Uterus (tissue), 3 donors: ENCODE measurements at regions not wholly inside any gene's neighbourhood (a gene's known extent, or its start where the extent isn't known, plus 50 kb on each side); places are given as distances from the start of the nearest gene placed in this dataset.

Experiments used
- DNase-seq, 2 donors: peaks; one replicate each; pipeline ENCODE4 v3.0.0-alpha.2; 2019 to 2020
- H3K27ac ChIP-seq, 2 donors: fragments of 200-600 bp; sonication (generic); 1 replicate in 1 of 2; 2 replicates in 1 of 2; pipeline ENCODE4 v1.5.1; 2016 to 2018
- H3K27me3 ChIP-seq, 2 donors: fragments of 200-600 bp; sonication (generic); one replicate each; pipeline ENCODE4 v1.5.1; 2018 to 2019; ENCODE audit warnings: control low read depth in 1 of 2
- H3K36me3 ChIP-seq, 2 donors: fragments of 200-600 bp; sonication (generic); one replicate each; pipeline ENCODE4 v1.5.1; 2019; ENCODE audit warnings: control low read depth in 1 of 2
- H3K4me1 ChIP-seq, 2 donors: fragments of 200-600 bp; sonication (generic); one replicate each; pipeline ENCODE4 v1.5.1; 2018 to 2019; ENCODE audit warnings: control low read depth in 1 of 2
- H3K4me3 ChIP-seq, 2 donors: fragments of 200-600 bp; sonication (generic); 1 replicate in 1 of 2; 2 replicates in 1 of 2; pipeline ENCODE4 v1.5.1; 2018 to 2019; ENCODE audit warnings: mild to moderate bottlenecking in 1 of 2
- H3K9me3 ChIP-seq, 2 donors: fragments of 200-600 bp; sonication (generic); one replicate each; pipeline ENCODE4 v1.5.1; 2019; ENCODE audit warnings: control low read depth in 1 of 2
- POLR2A ChIP-seq, 2 donors: fragments of 450-650 bp; IDR thresholded peaks; one replicate each; pipeline ENCODE4 v1.6.1; 2016; ENCODE audit warnings: antibody characterized with exemption in 2 of 2, mild to moderate bottlenecking in 1 of 2, moderate library complexity in 1 of 2
- intact Hi-C: fragments of 100-400 bp; cut with DNase I; formaldehyde crosslinking; loops from one replicate; pipeline ENCODE4 v1.15.1; 2023; ENCODE audit warnings: low total_unique reads
- TF ChIP-seq, protein P1 (sequence below), 4 experiments: fragments of 200-600 bp in 2 of 4; fragments of 450-650 bp in 2 of 4; sonication (generic) in 2 of 4; IDR thresholded peaks; one replicate each; pipeline ENCODE4 v1.5.1; 2016 to 2019; ENCODE audit warnings: antibody characterized with exemption in 4 of 4, mild to moderate bottlenecking in 2 of 4, moderate library complexity in 1 of 4
- donor health status: DM: yes; HTN: yes; CAD: no.

DNA sequence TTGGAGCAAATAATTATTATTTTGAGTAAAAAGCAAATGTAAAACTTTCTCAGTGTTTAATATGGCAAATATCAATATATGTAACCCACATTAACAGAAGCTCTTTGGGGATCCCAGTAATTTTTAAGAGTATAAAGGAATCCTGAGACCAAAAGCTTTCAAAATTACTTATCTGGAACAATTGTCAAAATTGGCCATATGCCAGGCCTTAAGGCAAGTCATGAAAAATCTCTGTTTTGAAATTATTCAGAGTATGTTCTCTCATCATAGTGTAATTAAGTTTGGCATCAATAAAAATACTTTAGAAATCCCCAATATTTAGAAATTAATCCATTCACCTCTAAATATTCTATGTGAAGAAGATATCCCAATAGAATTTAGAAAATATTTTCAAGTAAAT is 225.3 kb upstream of the ARL4C start:
- DNase-seq, result no peak

DNA sequence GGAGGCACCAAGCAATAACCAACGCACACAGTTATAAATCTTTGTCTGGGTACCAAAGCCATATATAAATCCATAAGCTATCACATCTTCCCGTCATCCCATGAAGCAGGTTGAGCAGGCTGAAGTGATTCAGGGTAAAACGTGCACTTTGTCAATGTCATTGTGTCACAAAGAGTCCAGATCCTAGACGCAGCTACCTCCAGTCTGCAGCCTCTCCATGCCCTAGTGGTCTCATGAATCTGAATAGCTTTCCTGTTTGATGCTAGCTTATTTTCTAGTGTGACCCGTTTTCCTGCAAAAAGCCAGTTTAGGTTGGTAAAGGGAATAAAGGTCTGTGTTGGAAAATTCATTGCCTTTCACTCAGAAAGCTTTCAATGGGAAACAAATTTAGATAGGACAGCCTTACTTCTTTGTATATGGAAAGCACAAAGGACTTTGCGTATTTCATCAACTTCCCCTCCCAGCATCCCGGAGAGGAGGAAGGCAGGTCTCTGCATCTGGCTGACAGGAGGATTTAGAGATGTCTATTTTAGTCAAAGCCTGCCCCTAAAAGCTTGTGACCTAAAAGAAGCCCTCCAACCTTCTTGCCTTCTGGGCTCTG is 222.3 kb upstream of the ARL4C start:
- Histone ChIP-seq H3K27me3 (no peaks in the 10 kb centered on the region), H3K36me3 (no peaks in the 10 kb centered on the region), H3K27ac (no peak overlapping the region), H3K9me3 (no peaks in the 10 kb centered on the region), H3K4me1 (no peaks in the 10 kb centered on the region), H3K4me3 (no peak overlapping the region)
- DNase-seq, result no peak
- TF ChIP-seq, protein P1, sequence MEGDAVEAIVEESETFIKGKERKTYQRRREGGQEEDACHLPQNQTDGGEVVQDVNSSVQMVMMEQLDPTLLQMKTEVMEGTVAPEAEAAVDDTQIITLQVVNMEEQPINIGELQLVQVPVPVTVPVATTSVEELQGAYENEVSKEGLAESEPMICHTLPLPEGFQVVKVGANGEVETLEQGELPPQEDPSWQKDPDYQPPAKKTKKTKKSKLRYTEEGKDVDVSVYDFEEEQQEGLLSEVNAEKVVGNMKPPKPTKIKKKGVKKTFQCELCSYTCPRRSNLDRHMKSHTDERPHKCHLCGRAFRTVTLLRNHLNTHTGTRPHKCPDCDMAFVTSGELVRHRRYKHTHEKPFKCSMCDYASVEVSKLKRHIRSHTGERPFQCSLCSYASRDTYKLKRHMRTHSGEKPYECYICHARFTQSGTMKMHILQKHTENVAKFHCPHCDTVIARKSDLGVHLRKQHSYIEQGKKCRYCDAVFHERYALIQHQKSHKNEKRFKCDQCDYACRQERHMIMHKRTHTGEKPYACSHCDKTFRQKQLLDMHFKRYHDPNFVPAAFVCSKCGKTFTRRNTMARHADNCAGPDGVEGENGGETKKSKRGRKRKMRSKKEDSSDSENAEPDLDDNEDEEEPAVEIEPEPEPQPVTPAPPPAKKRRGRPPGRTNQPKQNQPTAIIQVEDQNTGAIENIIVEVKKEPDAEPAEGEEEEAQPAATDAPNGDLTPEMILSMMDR (IDR thresholded peaks at IDR 0.05), result no peak
- TF ChIP-seq POLR2A (IDR thresholded peaks at IDR 0.05), result no peak
- intact Hi-C loops, result no loop called here

More for the DNA sequence above, 225.3 kb upstream of the ARL4C start:
- TF ChIP-seq, protein P1 (IDR thresholded peaks at IDR 0.05), result no peak
- no peak for TF ChIP-seq POLR2A (IDR thresholded peaks at IDR 0.05)
- Histone ChIP-seq H3K27me3 (no peaks in the 10 kb centered on the region), H3K4me1 (no peaks in the 10 kb centered on the region), H3K27ac (no peak overlapping the region), H3K9me3 (no peaks in the 10 kb centered on the region), H3K36me3 (no peaks in the 10 kb centered on the region), H3K4me3 (no peak overlapping the region)
- intact Hi-C loops, result no loop called here

DNA sequence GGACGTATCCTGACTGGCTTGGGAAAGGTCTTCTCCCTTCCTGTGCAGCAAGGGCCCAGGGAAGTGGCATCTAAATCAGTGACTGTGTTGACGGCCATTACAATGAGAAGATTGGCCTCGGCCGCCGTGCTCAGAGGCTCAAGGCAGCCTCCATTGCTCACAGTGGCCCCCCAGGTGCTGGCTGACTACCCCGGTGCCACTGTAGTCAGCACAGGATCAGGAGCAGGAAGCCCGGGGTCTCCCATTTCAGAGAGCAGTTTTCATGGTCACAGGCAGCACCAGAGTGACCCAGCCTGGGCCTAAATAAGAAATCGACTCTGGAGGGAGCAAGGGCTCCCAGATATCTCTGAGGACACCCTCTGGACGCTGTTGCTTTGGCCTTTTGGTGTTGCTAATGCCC is 219.4 kb upstream of the ARL4C start:
- no peaks in the 10 kb centered on the region for H3K36me3 ChIP-seq
- no peaks in the 10 kb centered on the region for H3K4me1 ChIP-seq
- H3K4me3 ChIP-seq, result no peak overlapping the region
- DNase-seq, result no peak
- H3K27me3 ChIP-seq, result no peaks in the 10 kb centered on the region
- intact Hi-C loops, result no loop called here
- H3K9me3 ChIP-seq, result no peaks in the 10 kb centered on the region
- TF ChIP-seq, protein P1 (IDR thresholded peaks at IDR 0.05), result no peak
- TF ChIP-seq POLR2A (IDR thresholded peaks at IDR 0.05), result no peak
- no peak overlapping the region for H3K27ac ChIP-seq

DNA sequence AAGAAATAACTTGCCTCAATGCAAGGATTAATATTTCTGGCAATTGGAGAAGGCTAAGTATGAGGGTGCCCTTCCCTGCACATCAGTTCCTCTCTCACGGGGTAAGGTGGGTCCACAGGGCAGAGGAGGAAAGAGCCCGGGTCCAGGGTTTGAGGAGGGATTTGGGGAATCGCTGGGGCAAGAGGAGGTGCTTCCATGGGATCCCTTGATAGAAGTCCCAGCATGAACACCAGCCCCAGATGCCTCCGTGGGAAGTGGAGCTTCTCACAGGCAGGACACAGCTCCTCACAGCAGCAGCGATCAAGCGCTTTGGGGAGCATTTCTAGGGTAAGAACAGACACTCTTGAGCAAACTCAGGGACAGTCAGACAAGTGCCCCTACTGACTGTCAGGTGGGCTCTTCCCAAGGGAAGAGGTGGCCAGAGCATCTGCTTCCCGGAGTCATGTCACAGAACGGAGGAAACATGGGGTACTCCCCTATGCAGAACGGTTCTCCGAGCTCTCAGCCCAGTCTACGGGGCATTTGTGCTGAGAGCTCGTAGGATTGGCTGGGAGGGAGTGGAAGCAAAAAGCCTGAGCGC is 218.9 kb upstream of the ARL4C start:
- H3K4me3 ChIP-seq, result no peak overlapping the region
- DNase-seq, result no peak
- H3K27ac ChIP-seq, result no peak overlapping the region
- intact Hi-C loops, result no loop called here
- H3K9me3 ChIP-seq, result no peaks in the 10 kb centered on the region
- H3K27me3 ChIP-seq, result no peaks in the 10 kb centered on the region
- no peaks in the 10 kb centered on the region for H3K4me1 ChIP-seq
- no peak for TF ChIP-seq POLR2A (IDR thresholded peaks at IDR 0.05)
- TF ChIP-seq, protein P1 (IDR thresholded peaks at IDR 0.05), result no peak
- no peaks in the 10 kb centered on the region for H3K36me3 ChIP-seq

DNA sequence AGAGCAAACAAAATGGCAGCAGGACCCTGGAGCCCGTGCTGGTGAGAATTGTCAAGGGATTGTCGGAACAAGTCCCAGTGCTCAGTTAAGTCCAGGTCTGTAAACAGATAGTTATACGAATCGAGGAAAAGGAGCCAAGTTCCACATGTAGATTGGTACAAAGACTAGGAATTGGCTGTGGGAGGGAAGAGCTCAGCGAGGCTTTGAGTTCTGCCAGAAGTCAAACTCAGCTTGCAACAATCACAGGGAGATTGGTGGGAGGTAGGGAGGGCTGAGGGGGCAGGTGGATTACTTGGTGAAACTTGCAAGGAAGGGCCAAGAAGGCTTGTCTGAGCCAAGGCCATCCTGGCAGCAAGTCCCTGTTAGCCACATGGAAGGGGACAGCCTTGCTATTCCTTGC is 217.8 kb upstream of the ARL4C start:
- Histone ChIP-seq H3K9me3 (no peaks in the 10 kb centered on the region), H3K4me1 (no peaks in the 10 kb centered on the region), H3K4me3 (no peak overlapping the region), H3K27ac (no peak overlapping the region), H3K27me3 (no peaks in the 10 kb centered on the region), H3K36me3 (no peaks in the 10 kb centered on the region)
- intact Hi-C loops, result no loop called here
- TF ChIP-seq, protein P1 (IDR thresholded peaks at IDR 0.05), result no peak
- TF ChIP-seq POLR2A (IDR thresholded peaks at IDR 0.05), result no peak
- DNase-seq, result no peak
